GM10266 (cell line): ENCODE measurements at regions not wholly inside any gene's neighbourhood (a gene's known extent, or its start where the extent isn't known, plus 50 kb on each side); places are given as distances from the start of the nearest gene placed in this dataset.

Experiments used
- DNase-seq: peaks from one replicate; pipeline ENCODE4 v3.0.0; 2012; ENCODE audit errors: extremely low spot score
- TF ChIP-seq, protein P1 (sequence below): IDR thresholded peaks from 2 replicates; pipeline ENCODE4 v1.5.1; 2012; ENCODE audit warnings: mild to moderate bottlenecking, low read depth; ENCODE audit not compliant: control insufficient read depth, insufficient read depth; ENCODE audit errors: missing control alignments

DNA sequence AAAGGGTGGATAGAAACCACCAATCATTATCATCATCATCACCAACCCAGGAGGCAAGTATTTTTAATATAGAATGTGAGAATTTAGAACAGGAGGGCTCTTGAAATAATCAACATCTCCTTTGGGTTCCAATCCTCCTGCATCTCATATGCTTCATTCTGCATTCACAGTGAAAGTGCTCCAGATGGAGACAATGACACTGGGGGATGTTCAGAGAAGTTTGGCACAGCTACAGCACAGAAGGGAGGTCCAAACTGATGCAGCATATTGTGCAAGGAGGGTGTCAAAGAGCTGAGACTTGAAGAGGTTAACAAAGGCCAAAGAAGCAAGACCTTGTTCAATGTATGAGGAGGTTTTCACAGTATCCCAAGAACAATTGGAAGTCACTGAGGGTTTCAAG is 767.1 kb downstream of the NTRK3 start:
- TF ChIP-seq, protein P1, sequence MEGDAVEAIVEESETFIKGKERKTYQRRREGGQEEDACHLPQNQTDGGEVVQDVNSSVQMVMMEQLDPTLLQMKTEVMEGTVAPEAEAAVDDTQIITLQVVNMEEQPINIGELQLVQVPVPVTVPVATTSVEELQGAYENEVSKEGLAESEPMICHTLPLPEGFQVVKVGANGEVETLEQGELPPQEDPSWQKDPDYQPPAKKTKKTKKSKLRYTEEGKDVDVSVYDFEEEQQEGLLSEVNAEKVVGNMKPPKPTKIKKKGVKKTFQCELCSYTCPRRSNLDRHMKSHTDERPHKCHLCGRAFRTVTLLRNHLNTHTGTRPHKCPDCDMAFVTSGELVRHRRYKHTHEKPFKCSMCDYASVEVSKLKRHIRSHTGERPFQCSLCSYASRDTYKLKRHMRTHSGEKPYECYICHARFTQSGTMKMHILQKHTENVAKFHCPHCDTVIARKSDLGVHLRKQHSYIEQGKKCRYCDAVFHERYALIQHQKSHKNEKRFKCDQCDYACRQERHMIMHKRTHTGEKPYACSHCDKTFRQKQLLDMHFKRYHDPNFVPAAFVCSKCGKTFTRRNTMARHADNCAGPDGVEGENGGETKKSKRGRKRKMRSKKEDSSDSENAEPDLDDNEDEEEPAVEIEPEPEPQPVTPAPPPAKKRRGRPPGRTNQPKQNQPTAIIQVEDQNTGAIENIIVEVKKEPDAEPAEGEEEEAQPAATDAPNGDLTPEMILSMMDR: no peak

GRCh38 chr15:87487484-87487883 is 769.1 kb downstream of the NTRK3 start:
- no peak for DNase-seq
- TF ChIP-seq, protein P1: no peak

More for the DNA sequence above, 767.1 kb downstream of the NTRK3 start:
- DNase-seq: no peak

- no peak for DNase-seq
- TF ChIP-seq, protein P1: no peak
These were observed 773.1 kb downstream of the NTRK3 start for GRCh38 chr15:87483468-87483867.

DNA sequence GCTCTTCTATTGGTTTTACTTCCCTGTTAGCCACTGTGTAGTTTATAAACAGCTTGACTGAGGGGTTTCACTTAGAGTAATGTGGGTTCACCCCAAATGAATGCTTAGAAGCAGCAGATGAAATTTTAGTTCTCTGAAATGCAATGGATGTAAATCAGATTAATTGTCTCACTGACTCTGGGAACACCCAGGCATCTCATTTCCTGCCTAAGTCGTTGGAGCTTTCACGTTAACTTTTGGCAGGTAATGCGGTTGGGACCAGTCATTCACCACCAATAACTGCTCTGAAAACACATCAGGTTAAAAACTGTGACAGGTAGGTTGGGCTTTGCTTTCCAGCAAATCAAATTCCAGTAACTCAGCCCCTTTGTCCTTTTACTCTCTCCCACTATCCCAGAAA is 775.4 kb downstream of the NTRK3 start:
- DNase-seq: no peak

DNA sequence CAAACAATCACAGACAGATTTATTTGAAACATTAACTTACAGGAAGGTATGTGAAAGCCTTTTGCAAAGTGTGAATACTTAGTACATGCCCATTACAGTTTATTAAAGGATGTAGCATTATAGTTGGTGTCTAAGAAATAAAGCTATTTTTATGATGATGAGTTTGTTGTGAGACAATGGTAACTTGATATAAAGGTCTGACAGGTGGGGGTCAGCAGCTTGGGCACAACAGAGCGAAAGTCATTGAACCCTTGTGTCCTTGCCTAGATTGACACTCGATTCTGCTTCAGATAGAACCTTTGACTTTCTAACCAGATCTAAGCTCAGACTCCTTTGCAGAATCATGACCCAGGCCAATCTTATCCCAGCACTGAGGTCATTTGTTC is 777.9 kb downstream of the NTRK3 start:
- DNase-seq: no peak
- TF ChIP-seq, protein P1: no peak

More for the DNA sequence above, 775.4 kb downstream of the NTRK3 start:
- TF ChIP-seq, protein P1: no peak

DNA sequence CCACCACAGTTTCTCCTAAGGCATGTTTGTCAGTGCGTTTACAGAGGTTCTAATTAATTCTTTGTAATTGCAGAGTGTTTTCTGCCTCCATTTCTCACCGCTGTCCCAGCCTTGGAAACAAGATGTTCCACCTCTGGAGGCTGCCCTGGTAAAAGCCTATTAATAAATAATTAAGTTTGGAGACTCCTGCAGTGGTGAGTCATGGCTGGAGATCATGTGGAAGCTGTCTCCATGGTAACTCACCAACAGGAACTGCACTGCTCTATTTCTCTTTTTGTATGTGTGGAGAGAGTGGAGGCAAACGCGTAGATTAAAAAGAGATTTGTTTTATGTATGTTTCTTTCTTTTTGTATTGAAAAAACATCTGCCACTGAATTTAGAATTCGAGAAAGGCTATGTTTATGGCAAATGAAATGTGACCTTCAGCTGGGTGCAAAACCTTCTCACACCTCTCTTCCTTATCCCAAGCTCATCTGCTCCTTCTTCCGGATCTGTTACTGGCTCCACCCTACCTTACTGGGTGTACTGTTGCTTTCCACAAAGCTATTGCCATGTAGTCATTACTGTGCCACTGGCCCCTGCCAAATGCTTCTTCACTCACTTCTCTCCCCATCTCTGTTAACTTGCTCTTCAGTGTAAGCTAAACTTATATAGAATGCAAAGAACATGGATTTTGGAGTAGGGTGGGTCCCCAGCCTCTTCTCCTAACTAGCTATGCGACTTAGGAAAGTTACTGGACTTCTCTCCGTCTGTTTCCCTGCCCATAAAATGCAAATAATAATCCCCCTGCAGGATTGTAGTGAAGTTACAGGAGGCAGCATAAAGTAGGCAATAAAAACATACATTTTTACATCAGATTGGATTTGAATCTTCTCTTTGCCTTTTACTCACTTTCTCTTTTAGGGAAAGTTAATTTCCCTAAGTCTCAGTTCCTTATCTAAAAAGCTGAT is 778.5 kb downstream of the NTRK3 start:
- no peak for DNase-seq
- TF ChIP-seq, protein P1: no peak

- DNase-seq: no peak
- TF ChIP-seq, protein P1: no peak
These were observed 779.5 kb downstream of the NTRK3 start for GRCh38 chr15:87477026-87477425.
